HG02763 (cell line): ENCODE measurements at regions not wholly inside any gene's neighbourhood (a gene's known extent, or its start where the extent isn't known, plus 50 kb on each side); places are given as distances from the start of the nearest gene placed in this dataset.
"Not testable (repeated sequence)": the region's sequence is repeated elsewhere in the genome, so short reads cannot be mapped to it uniquely, and the experiment has no call there.

Experiments
- ATAC-seq: cut with Tn5 transposase; IDR thresholded peaks from one replicate; pipeline ENCODE4 v1.9.1; 2021; ENCODE audit warnings: mild to moderate bottlenecking, moderate library complexity; ENCODE audit not compliant: unreplicated experiment

DNA sequence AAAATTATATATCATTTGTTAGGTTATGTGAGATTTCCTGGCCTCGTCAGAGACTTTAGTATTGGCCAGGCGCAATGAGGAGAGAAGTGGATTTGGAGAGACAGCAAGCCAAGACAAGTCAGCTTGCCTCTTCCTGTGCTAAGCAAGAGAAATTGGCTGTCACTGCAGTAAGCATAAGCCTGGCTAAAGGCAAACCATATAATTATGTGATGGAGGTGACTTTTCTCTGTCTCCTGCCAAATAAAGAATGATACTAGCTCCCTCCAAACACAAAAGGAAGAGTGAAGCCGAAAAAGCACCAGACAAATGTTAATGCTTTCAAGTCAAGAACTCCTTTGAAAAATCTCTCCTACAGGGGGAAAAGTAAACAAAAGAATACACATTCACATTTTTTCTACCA lies 2246.0 kb downstream of the ARAP2 start:
- no peak for ATAC-seq

DNA sequence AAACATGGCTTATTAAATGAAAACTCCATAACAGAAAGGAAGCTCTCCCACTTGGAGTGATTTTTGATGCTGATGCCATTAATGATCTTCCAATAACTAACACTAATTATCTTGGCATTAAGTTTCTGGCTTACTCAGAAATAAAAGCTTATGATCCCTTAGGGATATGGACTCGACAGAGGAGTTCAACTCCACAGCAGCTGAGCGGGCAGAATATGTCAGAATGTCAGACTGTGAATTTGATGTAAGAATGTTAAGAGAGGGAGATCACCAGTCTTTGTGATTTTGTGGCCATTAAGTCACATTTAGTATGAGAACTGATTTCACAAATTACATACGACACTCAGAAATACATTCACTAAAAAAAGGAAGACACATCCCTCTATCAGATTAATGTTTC lies 2244.0 kb downstream of the ARAP2 start:
- no peak for ATAC-seq

- not testable (repeated sequence) for ATAC-seq
These were observed 2237.8 kb downstream of the ARAP2 start for GRCh38 chr4:34006540-34006939.

DNA sequence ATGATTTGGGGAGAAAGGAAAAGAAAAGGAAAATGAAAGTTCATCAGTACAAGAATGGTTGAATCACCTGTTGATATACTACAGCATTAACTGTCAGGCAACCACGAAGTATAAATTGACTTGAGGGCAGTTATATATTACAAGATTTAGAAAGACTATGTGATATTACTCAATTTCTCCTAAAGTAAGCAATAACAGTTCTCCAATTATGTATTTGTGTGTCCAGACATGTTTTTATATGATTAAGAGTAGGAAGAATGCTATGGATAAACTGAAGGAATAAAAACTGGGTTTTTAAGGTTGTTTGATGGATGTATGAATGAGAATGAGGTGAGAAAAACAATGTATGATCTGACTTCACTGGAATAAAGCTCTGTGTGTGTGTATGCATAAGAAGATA lies 2234.4 kb downstream of the ARAP2 start:
- ATAC-seq = no peak

- ATAC-seq = no peak
These were observed 2233.4 kb downstream of the ARAP2 start for GRCh38 chr4:34010751-34011519.

DNA sequence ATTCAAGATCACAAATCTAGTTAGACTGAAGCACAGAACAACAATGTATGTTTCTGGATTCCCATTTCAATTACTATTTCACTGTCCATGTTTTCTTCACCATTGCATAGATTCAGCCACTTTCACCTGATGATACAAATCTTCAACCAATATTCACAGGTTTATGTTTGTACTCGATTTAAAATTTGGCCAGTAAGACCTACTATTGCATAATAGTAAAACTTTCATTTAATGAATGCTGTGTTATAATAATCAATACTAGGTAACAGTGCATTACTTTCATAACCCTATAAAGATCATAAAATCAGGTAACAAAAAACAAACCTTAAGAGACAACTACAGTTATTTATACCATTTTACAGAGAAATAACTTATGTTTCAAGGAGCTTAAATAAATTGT lies 2209.1 kb downstream of the ARAP2 start:
- ATAC-seq = no peak

GRCh38 chr4:34037280-34037679 lies 2207.0 kb downstream of the ARAP2 start:
- no peak for ATAC-seq

GRCh38 chr4:34039766-34040165 lies 2204.5 kb downstream of the ARAP2 start:
- ATAC-seq = no peak

DNA sequence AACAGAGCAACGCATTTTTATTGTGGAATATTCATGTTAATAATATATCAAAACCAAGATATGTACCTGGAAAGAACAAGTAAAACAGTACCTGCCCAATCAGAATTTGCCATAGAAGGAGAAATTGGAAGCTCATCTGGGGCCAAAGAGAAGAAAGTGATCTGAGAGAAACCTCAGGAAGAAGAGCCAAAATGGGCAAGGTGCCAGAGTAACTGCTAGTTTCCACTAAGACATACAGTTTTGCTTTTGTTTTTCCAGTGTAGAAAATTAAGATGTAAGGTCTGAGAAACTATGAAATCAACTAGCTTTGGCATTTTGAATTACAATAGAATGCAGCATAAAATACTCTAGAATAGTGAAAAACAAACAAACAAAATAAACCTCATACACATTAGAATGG lies 2201.2 kb downstream of the ARAP2 start:
- no peak for ATAC-seq

DNA sequence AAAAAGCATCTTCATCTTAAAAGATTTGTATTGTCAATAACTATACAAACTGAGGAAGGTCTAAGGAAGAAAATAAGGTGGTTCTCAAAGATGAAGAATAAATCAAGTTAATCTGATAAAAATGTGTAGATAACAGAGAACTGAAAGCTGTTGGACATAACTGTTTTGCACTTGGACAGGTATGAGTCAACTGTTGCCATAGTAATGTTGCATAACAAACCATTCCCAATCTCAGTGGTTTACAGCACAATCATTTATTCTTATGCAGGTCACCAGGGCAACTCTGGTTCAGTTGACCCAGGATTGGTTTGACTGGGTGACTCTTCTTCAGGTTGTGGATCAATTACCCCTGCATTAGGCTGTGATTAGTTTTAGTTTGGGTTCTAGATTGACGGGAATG lies 2197.7 kb downstream of the ARAP2 start:
- no peak for ATAC-seq

DNA sequence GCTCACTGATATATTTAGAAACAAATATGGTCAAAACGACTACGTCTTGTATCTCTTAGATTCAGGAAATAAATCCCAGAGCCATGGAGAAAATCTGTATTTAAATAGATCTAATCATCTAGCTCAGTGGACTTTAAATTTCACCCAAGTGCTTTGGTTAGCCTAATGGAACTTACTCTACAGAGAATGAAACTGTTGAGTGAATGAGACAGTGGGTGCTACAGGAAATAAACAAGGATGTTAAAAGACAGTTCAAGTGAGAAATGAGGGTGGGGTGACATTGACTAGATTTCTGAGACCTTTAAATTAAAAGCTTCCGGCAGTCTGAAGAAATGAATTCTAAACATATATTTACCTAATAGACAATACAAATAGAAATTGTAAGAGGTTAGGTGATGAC lies 2197.0 kb downstream of the ARAP2 start:
- ATAC-seq = no peak

- ATAC-seq = no peak
These were observed 2178.2 kb downstream of the ARAP2 start for GRCh38 chr4:34066126-34066525.

DNA sequence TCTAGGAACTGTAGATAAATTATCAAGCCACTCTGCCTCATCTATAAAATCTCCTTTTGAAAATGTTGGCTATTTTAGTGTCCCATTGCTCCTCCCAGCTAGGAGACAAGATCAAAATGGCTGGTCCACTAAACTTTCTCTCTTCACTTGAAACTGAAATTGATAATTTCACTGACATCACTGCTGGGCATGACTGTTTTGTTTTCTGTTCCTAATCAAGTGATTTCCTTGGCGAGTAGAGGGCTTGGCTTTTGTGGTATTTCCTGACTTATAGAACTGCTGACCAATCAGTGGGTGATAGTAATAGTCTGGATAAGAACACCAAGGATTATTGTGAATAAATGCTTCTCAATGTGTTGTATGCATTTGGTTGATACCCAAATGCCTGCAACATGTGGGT lies 2152.9 kb downstream of the ARAP2 start:
- ATAC-seq = no peak

DNA sequence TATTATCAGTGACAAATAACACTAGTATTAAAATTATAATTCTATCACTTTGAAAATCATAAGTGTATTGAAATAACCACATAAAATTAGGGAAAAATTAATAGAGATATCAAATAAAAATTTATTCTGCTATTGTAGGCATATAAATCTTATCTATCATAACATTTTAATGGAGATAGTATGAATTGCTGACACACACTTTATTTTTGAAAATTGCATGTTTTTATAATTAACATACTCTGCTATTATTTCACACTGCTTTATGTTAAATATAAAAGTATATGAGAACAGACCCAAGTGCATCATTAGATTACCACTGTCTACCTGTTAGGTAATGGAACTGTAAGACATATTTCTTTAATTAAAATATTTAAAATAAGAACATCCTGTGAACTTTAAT lies 2150.2 kb downstream of the ARAP2 start:
- ATAC-seq = no peak

- ATAC-seq = no peak
These were observed 2139.0 kb downstream of the ARAP2 start for GRCh38 chr4:34105311-34105710.

DNA sequence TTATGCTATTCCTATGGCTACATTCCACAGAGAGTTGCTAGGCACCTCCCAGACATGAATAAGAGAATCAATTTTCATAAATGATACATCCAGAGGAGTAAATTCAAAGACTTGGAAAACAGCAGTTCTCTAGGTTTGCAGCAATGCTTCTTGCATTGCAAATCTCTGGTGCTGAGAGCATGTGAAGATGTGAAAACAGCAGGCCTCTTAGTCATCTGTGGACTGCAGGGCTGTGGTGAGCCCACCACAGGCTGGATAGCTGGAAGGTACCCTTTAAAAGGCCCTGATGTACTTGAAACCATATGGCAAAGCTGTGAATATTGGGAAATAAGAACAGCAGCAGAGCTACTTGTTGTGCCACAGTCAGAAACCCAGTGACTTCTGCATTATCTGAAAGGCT lies 2135.9 kb downstream of the ARAP2 start:
- ATAC-seq = no peak

- ATAC-seq = no peak
These were observed 2131.7 kb downstream of the ARAP2 start for GRCh38 chr4:34112573-34112972.

- ATAC-seq = no peak
These were observed 2105.9 kb downstream of the ARAP2 start for GRCh38 chr4:34138385-34138784.

DNA sequence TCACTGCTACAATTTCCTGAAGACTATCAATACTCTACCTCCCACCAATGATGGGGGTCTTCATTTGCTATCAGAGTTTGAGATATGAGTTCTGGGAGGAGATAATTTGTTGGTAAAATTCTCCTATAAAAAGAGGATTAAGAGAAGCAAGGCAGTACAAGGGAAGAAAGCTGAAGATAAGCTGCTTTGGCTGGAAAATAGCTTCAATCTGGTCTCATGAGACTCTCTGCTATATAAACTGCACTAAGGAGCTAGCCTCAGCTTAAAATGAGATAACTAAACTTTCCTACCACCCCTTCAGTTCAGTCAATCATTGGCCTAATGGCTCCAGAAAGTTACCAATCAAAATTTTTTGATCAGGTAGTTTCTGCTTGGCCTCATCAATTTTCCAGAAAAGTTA lies 2105.0 kb downstream of the ARAP2 start:
- ATAC-seq = no peak

GRCh38 chr4:34148322-34148908 lies 2095.9 kb downstream of the ARAP2 start:
- no peak for ATAC-seq

- ATAC-seq = no peak
These were observed 2086.8 kb downstream of the ARAP2 start for GRCh38 chr4:34157547-34157946.

DNA sequence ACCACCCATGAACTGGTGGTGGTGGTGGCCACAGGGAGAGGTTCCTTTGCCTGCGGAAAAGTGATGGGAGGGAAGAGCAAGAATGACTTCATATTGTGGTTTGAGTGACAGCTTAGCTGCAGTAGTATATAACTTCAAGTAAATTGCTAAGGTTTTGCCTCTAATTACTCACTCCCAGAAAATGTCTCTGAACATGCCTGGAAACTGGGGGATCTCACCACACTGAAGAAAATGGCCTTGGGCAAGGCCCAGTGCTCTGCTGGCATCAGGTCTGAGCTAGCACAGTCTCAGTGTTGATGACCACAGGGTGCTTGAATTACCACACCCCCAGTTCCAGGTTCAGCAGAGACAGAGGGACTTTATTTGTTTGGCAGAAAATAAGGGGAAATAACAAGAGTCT lies 2085.4 kb downstream of the ARAP2 start:
- no peak for ATAC-seq

- no peak for ATAC-seq
These were observed 2073.4 kb downstream of the ARAP2 start for GRCh38 chr4:34170946-34171345.
